HG03045 (cell line): ENCODE measurements at regions not wholly inside any gene's neighbourhood (a gene's known extent, or its start where the extent isn't known, plus 50 kb on each side); places are given as distances from the start of the nearest gene placed in this dataset.

ENCODE experiments used
- ATAC-seq: cut with Tn5 transposase; IDR thresholded peaks from one replicate; pipeline ENCODE4 v1.9.1; 2021; ENCODE audit warnings: mild to moderate bottlenecking, moderate library complexity; ENCODE audit not compliant: unreplicated experiment

GRCh38 chr6:159358562-159358961 lies 189.4 kb downstream of the FNDC1 start:
- no peak for ATAC-seq

DNA sequence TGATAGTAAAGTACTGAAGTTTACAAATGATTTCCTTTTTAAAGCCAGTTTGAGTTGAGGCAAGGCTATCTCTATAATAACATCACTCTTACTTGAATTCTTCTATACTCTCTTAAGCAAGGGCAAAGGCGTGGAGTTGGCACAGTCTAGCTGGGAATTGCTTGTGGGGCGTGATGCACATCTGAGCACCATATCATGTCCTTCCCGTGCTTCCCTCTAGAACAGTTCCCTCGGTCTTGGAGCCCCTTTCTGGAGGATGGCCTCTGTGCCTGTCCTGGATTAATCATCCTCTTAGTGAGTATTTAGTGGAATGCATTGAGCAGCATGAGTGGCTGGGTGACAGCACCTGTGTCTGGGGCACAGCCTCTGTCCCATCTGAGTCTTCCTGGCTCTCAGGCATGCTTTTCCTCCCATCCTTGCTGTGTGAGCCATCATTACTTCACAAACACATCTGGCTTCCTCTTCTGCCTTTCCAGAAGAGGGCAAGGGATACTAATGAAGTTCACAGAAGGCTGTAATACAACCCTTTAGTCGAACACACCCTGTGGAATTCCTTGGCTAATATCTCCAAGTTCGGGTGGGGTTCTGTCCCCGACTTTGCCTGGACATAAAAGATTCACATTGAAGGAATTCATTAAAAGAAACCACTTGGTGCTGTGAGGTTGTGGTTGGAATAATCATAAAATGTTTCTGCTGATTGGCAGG lies 188.2 kb downstream of the FNDC1 start:
- no peak for ATAC-seq

DNA sequence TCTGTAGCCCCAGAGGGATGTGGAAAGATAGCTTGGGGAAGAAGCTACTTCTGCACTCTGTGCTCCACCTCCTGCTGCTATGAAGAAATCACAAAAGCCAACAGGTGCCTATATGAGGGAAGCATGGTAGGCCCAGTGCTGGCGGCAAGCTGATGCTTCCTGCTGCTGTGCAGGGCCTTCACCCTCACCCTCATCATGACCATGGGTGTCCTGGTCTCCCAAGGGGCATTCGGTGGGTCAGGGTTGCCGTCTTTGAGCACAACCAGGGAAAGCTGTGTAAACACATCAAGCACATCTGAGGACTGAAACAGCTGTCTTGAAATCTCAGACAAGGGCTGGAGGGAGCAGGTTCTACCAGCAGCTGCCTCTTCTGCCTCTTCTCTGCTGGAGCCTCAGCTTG lies 184.0 kb downstream of the FNDC1 start:
- no peak for ATAC-seq

- no peak for ATAC-seq
Measured at GRCh38 chr6:159351707-159352106, 182.5 kb downstream of the FNDC1 start.

DNA sequence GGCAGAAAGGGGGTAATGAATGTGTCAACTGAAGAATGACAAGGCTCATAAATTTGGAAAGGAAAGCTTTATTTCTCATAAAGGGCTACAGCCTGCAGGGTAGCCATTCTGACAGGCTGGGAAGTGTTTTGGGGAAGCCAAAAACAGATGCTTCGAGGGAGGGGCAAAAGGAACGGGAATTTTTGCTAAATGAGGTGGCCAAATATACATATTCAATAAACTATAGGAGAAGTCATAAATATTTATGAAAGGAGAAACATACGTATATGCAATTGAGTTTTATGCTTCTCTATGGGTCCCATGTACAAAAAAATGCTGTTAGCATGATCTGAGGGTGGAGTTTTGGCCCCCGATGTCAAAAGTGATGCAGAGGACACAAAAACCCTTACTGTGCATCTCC lies 180.7 kb downstream of the FNDC1 start:
- ATAC-seq = no peak

DNA sequence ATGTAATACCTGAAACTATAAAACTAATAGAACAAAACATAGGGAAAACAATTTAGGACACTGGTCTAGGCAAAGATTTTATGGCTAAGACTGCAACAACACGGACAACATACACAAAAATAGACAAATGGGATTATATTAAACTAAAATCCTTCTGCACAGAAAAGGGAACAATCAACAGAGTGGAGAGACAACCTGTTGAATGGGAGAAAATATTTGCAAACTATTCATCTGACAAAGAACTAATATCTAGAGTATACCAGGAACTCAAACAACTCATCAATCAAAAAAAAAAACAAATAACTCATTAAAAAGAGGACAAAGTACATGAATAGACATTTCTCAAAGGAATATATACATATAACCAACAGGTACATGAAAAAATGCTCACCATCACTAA lies 174.5 kb downstream of the FNDC1 start:
- ATAC-seq = no peak

GRCh38 chr6:159342146-159342545 lies 172.9 kb downstream of the FNDC1 start:
- ATAC-seq = no peak

DNA sequence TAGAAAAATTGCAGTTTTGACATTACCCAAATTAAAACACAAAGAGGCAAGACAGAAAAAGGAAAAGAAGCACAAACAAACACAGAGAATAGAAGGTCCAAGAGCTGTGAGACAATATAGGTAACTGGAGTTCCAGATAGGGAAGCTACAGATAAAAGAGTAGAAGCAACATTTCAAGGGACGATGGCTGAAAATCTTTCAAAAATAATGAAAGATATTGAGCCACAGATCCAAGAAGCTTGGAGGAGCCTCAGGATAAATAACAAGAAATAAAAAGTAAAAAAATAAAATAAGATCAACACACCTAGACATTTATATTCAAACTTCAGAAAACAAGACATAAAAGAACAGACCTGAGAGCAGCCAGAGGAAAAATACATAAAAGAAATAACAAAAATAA lies 164.9 kb downstream of the FNDC1 start:
- no peak for ATAC-seq

DNA sequence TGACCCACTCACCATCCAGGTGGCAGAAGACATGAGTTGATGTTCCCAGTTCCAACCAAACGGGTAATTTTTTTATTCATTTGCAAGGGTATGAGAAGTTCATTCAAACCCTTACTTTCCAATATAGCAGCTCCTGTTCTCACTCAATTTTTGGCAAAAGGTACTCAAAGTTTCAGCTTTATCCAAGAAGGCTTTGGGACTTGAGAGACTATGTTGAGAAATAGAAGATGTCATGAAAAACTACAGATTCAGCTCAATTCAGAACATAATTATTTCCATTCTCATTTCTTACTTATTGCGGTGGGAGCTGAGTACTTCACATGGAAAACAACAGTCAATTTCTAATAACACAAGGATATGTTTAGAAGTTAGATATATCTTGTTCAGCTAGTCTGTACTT lies 162.3 kb downstream of the FNDC1 start:
- ATAC-seq = no peak

- ATAC-seq = no peak
Measured at GRCh38 chr6:159329081-159329480, 159.9 kb downstream of the FNDC1 start.

DNA sequence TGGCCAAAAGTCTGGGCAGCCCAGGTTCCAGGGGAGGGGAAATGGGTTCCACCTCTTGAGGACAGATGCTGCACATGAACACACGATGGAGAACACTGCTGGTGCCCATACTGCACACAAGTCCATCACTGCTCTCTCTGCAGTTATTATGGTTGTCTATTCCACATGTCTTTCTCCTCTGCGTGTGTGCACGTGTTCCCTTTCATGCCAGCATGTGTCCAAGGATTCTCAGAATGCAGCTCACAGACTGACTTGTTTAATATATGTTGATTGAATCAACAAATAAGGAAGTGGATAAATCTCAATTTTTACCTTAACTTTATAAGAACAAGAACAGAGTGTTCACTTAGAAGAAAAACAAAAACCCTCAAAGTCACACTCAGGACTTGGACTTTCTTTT lies 158.9 kb downstream of the FNDC1 start:
- ATAC-seq = no peak

DNA sequence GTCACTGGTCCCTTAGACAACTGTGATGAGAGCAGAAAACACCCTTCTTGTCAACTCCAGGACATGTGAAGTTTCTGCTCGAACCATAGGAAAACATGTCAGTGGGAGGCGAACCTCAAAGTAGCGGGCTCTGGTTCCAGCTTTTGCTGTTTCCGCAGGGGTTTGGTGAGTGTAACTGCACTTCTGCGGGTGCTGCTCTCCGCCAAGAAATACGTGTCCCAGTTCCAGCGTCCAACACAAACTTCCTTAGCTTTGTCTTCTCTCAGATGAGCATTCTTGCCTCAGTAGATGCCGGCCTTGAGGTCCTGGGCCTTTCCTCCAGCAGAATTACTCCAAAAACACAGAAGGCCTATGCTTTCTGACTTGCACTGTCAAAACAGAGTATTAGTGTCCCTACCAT lies 156.3 kb downstream of the FNDC1 start:
- ATAC-seq = no peak

GRCh38 chr6:159324596-159324995 lies 155.4 kb downstream of the FNDC1 start:
- no peak for ATAC-seq
